GM10248 (cell line): ENCODE measurements at regions not wholly inside any gene's neighbourhood (a gene's known extent, or its start where the extent isn't known, plus 50 kb on each side); places are given as distances from the start of the nearest gene placed in this dataset.

Experiments used
- CTCF ChIA-PET: fragments of 300-600 bp; sonication (Branson Sonifier 250); formaldehyde crosslinking; extraction: SDS; loops from one replicate; lab custom pipeline; 2021; ENCODE audit warnings: antibody characterized with exemption; lab: Yijun Ruan, JAX
- POLR2A ChIA-PET: fragments of 350-650 bp; sonication (Branson Sonifier 250); formaldehyde crosslinking; extraction: SDS; loops from one replicate; lab custom pipeline; 2020; ENCODE audit warnings: antibody characterized with exemption; lab: Yijun Ruan, JAX
- DNase-seq: peaks from one replicate; pipeline ENCODE4 v3.0.0; 2012; ENCODE audit errors: extremely low spot score
- CTCF ChIP-seq: IDR thresholded peaks from 2 replicates; pipeline ENCODE4 v1.5.1; 2012; ENCODE audit warnings: mild to moderate bottlenecking, low read depth; ENCODE audit errors: extremely low read depth, missing control alignments, control extremely low read depth

GRCh38 chr11:27898166-27898565 is 197.9 kb upstream of the BDNF start:
- ChIA-PET POLR2A (no interaction called here), CTCF (no interaction called here)
- TF ChIP-seq CTCF = no peak
- DNase-seq = no peak

GRCh38 chr11:27896096-27896495 is 195.8 kb upstream of the BDNF start:
- ChIA-PET POLR2A (no interaction called here), CTCF (no interaction called here)
- DNase-seq = no peak
- TF ChIP-seq CTCF = no peak

GRCh38 chr11:27894552-27894951 is 194.3 kb upstream of the BDNF start:
- DNase-seq = no peak
- POLR2A ChIA-PET = no interaction called here

GRCh38 chr11:27886857-27887256 is 186.6 kb upstream of the BDNF start:
- TF ChIP-seq CTCF = no peak

More at GRCh38 chr11:27894552-27894951, 194.3 kb upstream of the BDNF start:
- no peak for TF ChIP-seq CTCF
- CTCF ChIA-PET = no interaction called here

GRCh38 chr11:27882066-27882697 is 181.9 kb upstream of the BDNF start:
- CTCF ChIA-PET = interaction anchor here (1.1 kb wide), 1 partner anchor 28 kb away, joined by 3 read pairs; no protein-coding TSS in a partner anchor
- TF ChIP-seq CTCF = no peak
- POLR2A ChIA-PET = no interaction called here
- no peak for DNase-seq

More at GRCh38 chr11:27886857-27887256, 186.6 kb upstream of the BDNF start:
- DNase-seq = no peak
- ChIA-PET CTCF (interaction anchor here (1.8 kb wide), 1 partner anchor 14 kb away, joined by 5 read pairs; no protein-coding TSS in a partner anchor), POLR2A (no interaction called here)

GRCh38 chr11:27875831-27876775 is 175.8 kb upstream of the BDNF start:
- no peak for DNase-seq
- no peak for TF ChIP-seq CTCF
- ChIA-PET CTCF (no interaction called here), POLR2A (no interaction called here)
